Stomach (tissue), 8 donors: ENCODE measurements at regions not wholly inside any gene's neighbourhood (a gene's known extent, or its start where the extent isn't known, plus 50 kb on each side); places are given as distances from the start of the nearest gene placed in this dataset.
"Not testable (repeated sequence)": the region's sequence is repeated elsewhere in the genome, so short reads cannot be mapped to it uniquely, and the experiment has no call there.

Experiments used
- DNase-seq, 2 donors: peaks; one replicate each; pipeline versions ENCODE4 v3.0.0 to v3.0.0-alpha.2; 2013 to 2019
- H3K27ac ChIP-seq, 5 donors: fragments of 200-600 bp in 4 of 5; sonication (generic) in 4 of 5; one replicate each; pipeline ENCODE4 v1.5.1; 2013 to 2019; ENCODE audit warnings: mild to moderate bottlenecking in 1 of 5, moderate library complexity in 1 of 5
- H3K27me3 ChIP-seq, 3 donors: fragments of 200-600 bp; sonication (generic); one replicate each; pipeline ENCODE4 v1.5.1; 2017 to 2019; ENCODE audit warnings: mixed run types in 1 of 3
- H3K36me3 ChIP-seq, 4 donors: fragments of 200-600 bp; sonication (generic); 1 replicate in 3 of 4; 2 replicates in 1 of 4; pipeline ENCODE4 v1.5.1; 2016 to 2019
- H3K4me1 ChIP-seq, 4 donors: fragments of 200-600 bp; sonication (generic); one replicate each; pipeline ENCODE4 v1.5.1; 2016 to 2019
- H3K4me3 ChIP-seq, 4 donors: fragments of 200-600 bp; sonication (generic) in 3 of 4; one replicate each; pipeline ENCODE4 v1.5.1; 2016 to 2019; ENCODE audit warnings: mild to moderate bottlenecking in 1 of 4
- H3K9me3 ChIP-seq, 4 donors: fragments of 200-600 bp; sonication (generic); one replicate each; pipeline ENCODE4 v1.5.1; 2016 to 2019
- EP300 ChIP-seq: sonication (generic); formaldehyde crosslinking; IDR thresholded peaks from one replicate; pipeline ENCODE4 v1.6.1; 2017; ENCODE audit warnings: antibody characterized with exemption
- POLR2A ChIP-seq, 4 donors: fragments of 450-650 bp; IDR thresholded peaks; one replicate each; pipeline ENCODE4 v1.6.1; 2016; ENCODE audit warnings: antibody characterized with exemption in 4 of 4, control low read depth in 2 of 4, mild to moderate bottlenecking in 1 of 4, moderate library complexity in 1 of 4
- POLR2AphosphoS5 ChIP-seq, 3 donors: sonication (generic); formaldehyde crosslinking; IDR thresholded peaks; one replicate each; pipeline ENCODE4 v1.6.1; 2016; ENCODE audit warnings: antibody characterized with exemption in 3 of 3
- WGBS, 5 donors: extraction: QIAGEN DNeasy Blood & Tissue Kit in 3 of 5; methylation state at CpG; one replicate each; pipeline versions ENCODE4 v1.1.5 to v1.1.7; 2013 to 2018; 5-methylcytosine and 5-hydroxymethylcytosine counted together
- intact Hi-C: fragments of 100-400 bp; cut with DNase I; formaldehyde crosslinking; loops from one replicate; pipeline ENCODE4 v1.15.1; 2023; ENCODE audit warnings: low total_unique reads
- TF ChIP-seq, protein P1 (sequence below), 7 experiments: fragments of 450-650 bp in 4 of 7; fragments of 200-600 bp in 3 of 7; sonication (generic) in 3 of 7; IDR thresholded peaks; one replicate each; pipeline ENCODE4 v1.5.1; 2016 to 2019; ENCODE audit warnings: antibody characterized with exemption in 7 of 7, control low read depth in 2 of 7, mild to moderate bottlenecking in 1 of 7
- donor health status: healthy with polysubstance abuse.
- donor health status: Bipolar disorder and iron deficiency.
- donor health status: healthy.

DNA sequence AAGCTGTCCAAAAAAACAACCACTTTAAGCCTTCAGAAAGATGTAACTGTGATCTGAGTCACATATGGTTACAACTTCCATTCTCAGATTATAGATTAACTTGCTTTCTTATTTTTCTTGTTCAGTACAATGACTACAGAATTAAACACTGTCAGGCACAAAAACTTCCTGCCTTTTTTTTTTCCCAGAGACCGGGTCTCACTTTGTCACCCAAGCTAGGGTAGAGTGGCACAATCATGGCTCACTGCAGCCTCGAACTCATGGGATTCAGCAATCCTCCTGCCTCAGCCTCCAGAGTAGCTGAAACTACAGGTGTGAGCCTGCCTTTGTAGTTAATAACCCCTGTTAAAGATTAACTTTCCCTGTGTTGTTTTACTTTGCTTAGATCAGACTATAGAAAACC is 163.2 kb downstream of the AVL9 start:
- Histone ChIP-seq H3K27ac (no peak overlapping the region), H3K9me3 (no peaks in the 10 kb centered on the region), H3K4me1 (no peaks in the 10 kb centered on the region), H3K4me3 (no peak overlapping the region), H3K36me3 (no peaks in the 10 kb centered on the region), H3K27me3 (no peaks in the 10 kb centered on the region)
- intact Hi-C loops: no loop called here
- no peak for DNase-seq
- WGBS, 5 donors: 63 to 81% (median 70%) methylated on average over 2 of the region's 2 CpGs
- TF ChIP-seq POLR2A (IDR thresholded peaks at IDR 0.05) (no peak), POLR2AphosphoS5 (IDR thresholded peaks at IDR 0.05) (no peak), EP300 (no peak)

DNA sequence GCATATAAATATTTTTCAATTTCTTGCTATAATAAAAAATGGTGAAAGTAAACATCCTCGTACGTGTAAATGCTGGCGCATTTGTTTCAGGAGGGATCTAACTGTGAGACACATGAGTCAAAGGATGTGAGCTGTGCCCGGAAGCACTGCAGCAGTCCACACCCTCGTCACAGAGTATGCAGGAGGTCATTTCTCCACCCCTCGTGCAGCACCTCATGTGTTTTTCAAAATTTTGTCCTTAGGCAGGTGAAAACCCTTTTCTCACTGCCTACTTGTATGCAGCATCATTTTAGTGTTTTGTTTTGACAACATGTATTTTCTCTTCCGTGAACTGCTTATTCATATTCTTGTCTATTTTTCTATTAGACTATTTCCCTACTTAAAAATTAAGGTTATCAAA is 162.7 kb downstream of the AVL9 start:
- WGBS, 5 donors: 57 to 77% (median 70%) methylated on average over 7 of the region's 7 CpGs
- DNase-seq: peak in 1 of 2 donors; percentile 19
- no peaks in the 10 kb centered on the region for H3K27me3 ChIP-seq
- no peaks in the 10 kb centered on the region for H3K36me3 ChIP-seq
- intact Hi-C loops: no loop called here
- H3K27ac ChIP-seq: no peak overlapping the region
- TF ChIP-seq POLR2A (IDR thresholded peaks at IDR 0.05): no peak
- TF ChIP-seq EP300: no peak
- no peak for TF ChIP-seq POLR2AphosphoS5 (IDR thresholded peaks at IDR 0.05)
- TF ChIP-seq, protein P1, sequence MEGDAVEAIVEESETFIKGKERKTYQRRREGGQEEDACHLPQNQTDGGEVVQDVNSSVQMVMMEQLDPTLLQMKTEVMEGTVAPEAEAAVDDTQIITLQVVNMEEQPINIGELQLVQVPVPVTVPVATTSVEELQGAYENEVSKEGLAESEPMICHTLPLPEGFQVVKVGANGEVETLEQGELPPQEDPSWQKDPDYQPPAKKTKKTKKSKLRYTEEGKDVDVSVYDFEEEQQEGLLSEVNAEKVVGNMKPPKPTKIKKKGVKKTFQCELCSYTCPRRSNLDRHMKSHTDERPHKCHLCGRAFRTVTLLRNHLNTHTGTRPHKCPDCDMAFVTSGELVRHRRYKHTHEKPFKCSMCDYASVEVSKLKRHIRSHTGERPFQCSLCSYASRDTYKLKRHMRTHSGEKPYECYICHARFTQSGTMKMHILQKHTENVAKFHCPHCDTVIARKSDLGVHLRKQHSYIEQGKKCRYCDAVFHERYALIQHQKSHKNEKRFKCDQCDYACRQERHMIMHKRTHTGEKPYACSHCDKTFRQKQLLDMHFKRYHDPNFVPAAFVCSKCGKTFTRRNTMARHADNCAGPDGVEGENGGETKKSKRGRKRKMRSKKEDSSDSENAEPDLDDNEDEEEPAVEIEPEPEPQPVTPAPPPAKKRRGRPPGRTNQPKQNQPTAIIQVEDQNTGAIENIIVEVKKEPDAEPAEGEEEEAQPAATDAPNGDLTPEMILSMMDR (IDR thresholded peaks at IDR 0.05): no peak
- no peaks in the 10 kb centered on the region for H3K9me3 ChIP-seq
- no peak overlapping the region for H3K4me3 ChIP-seq
- no peaks in the 10 kb centered on the region for H3K4me1 ChIP-seq

DNA sequence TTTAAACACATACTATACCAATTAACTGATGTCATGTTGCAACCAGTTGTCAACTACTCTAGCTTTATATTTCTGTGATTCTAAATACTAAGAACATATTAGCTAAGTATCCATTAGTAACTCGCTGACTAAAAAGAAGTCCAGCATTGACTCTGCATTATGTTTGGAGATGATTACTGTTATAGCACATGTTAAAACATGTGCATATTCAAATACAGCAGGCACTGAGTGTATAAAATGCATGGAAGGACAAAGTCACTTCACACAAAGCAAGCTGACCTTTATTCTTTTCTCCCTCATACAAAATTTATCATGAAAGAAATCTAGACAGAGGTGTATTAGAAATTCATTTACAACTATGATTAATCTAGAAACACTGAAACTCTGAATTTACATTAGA is 159.3 kb downstream of the AVL9 start:
- intact Hi-C loops: not testable (repeated sequence)
- WGBS, 5 donors: 86 to 100% (median 93%) methylated on average over 1 of the region's 1 CpG

DNA sequence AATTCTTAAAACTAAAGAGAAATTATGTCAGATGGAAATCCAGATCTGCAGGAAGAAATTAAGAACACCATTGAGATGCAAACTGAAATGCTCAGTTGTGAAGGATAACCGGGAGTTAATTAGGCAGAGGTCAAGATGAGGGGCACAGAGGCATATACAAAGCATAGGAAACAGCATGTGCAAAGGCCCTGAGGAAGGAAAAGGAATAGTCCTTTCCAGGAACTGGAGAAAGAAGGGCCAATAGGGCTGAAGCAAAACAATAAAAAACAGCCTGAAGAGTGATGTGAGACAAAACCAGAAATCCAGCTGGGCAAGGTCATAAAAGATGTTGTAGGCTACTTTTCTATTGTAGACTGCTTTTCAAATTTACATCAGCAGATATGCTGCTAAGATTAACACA is 155.1 kb downstream of the AVL9 start:
- H3K27ac ChIP-seq, H3K9me3 ChIP-seq, H3K4me1 ChIP-seq, H3K27me3 ChIP-seq, H3K36me3 ChIP-seq, H3K4me3 ChIP-seq, intact Hi-C loops, DNase-seq: not testable (repeated sequence)
- WGBS, 5 donors: 77 to 95% (median 86%) methylated on average over 1 of the region's 1 CpG

More for the DNA sequence above, 159.3 kb downstream of the AVL9 start:
- H3K36me3 ChIP-seq, H3K4me1 ChIP-seq, H3K27ac ChIP-seq, H3K4me3 ChIP-seq, DNase-seq, H3K9me3 ChIP-seq, H3K27me3 ChIP-seq: not testable (repeated sequence)

DNA sequence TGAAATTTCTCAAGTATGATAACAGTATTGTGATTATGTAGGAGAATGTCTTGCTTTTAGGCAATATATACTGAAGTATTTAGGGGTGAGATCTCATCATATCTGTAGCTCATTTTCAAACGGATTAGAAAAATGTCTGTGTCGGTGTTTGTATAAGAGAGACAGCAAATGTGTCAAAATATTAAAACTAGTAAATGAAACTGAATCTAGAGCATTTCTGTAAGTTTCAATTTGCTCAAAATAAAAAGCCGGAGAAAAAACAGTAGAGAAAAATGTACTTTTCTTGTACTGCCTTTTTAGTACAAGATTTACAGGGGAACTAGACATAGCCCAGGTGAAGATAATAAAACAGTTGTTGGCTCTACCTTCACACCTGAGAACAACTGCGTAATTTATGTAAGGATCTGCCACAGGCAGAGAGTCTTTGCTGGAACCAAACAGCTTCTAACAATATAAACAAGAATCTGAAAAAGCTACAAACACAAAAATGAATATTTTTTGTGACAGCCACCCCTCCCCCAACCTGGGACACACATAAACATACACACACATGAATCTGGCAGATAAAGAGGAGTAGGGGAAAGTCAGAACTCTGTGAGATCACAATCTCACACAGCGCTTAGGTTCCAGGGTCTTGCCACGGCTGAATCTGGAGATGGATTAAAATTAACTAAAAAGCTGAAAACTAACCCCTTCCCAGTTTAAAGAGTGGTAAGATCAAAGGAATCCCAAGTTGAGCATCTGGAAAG is 153.3 kb downstream of the AVL9 start:
- no peaks in the 10 kb centered on the region for H3K36me3 ChIP-seq
- no peaks in the 10 kb centered on the region for H3K4me1 ChIP-seq
- WGBS, 5 donors: 76 to 88% (median 85%) methylated on average over 6 of the region's 6 CpGs
- DNase-seq: no peak
- intact Hi-C loops: no loop called here
- H3K9me3 ChIP-seq: no peaks in the 10 kb centered on the region
- no peak overlapping the region for H3K27ac ChIP-seq
- TF ChIP-seq POLR2AphosphoS5 (IDR thresholded peaks at IDR 0.05) (no peak), POLR2A (IDR thresholded peaks at IDR 0.05) (no peak), EP300 (no peak)
- TF ChIP-seq, protein P1 (IDR thresholded peaks at IDR 0.05): no peak
- H3K27me3 ChIP-seq: no peaks in the 10 kb centered on the region
- H3K4me3 ChIP-seq: no peak overlapping the region

DNA sequence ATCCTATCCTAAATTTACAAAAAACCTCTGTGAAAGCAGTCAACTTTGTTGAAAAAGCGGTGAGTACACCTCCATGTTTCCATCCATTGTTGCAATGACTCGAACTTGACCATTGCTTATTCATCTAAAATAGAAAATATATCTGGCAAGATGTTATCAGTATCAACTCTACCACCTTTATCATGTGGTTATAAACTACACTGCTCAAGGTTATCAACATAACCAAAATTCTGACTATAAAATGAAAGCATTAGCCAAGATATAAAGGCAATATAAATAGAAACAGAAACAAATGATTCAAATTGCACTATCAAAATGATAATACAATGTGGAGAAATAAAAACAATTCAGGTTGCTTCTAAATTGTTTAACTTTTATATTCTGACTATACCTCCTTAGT is 150.0 kb downstream of the AVL9 start:
- intact Hi-C loops, H3K4me3 ChIP-seq, H3K4me1 ChIP-seq, DNase-seq, H3K27me3 ChIP-seq, H3K36me3 ChIP-seq, H3K27ac ChIP-seq, H3K9me3 ChIP-seq: not testable (repeated sequence)
- WGBS, 5 donors: 65 to 79% (median 76%) methylated on average over 2 of the region's 2 CpGs
